Tibial nerve (tissue), 4 donors: ENCODE measurements at regions not wholly inside any gene's neighbourhood (a gene's known extent, or its start where the extent isn't known, plus 50 kb on each side); places are given as distances from the start of the nearest gene placed in this dataset.

Experiments
- CTCF ChIP-seq, 5 experiments: fragments of 200-600 bp in 3 of 5; fragments of 450-650 bp in 2 of 5; sonication (generic) in 3 of 5; IDR thresholded peaks; one replicate each; pipeline ENCODE4 v1.5.1; 2016 to 2019; ENCODE audit warnings: antibody characterized with exemption in 5 of 5, mild to moderate bottlenecking in 3 of 5, moderate library complexity in 2 of 5
- EP300 ChIP-seq, 2 donors: sonication (generic); formaldehyde crosslinking; IDR thresholded peaks; one replicate each; pipeline ENCODE4 v1.6.1; 2017; ENCODE audit warnings: antibody characterized with exemption in 2 of 2, mild to moderate bottlenecking in 1 of 2

GRCh38 chr1:173258479-173259264 is 51.5 kb upstream of the TNFSF4 start:
- TF ChIP-seq CTCF (IDR thresholded peaks at IDR 0.05), result no peak
- TF ChIP-seq EP300 (IDR thresholded peaks at IDR 0.05), result no peak
